Psoas muscle (tissue), 7 donors: ENCODE measurements at regions not wholly inside any gene's neighbourhood (a gene's known extent, or its start where the extent isn't known, plus 50 kb on each side); places are given as distances from the start of the nearest gene placed in this dataset.

Experiments used
- ATAC-seq, 4 donors: fragments of 200-7000 bp; cut with Tn5 transposase; one replicate each; pipeline ENCODE4 v1.9.1; 2020; ENCODE audit warnings: moderate library complexity in 3 of 4, mild to moderate bottlenecking in 2 of 4
- DNase-seq, 2 donors: peaks; one replicate each; pipeline ENCODE4 v3.0.0-alpha.2; 2020
- H3K27ac ChIP-seq: fragments of 200-600 bp; one replicate; pipeline ENCODE4 v1.8.0; 2022
- H3K27me3 ChIP-seq, 3 donors: fragments of 200-600 bp in 1 of 3; one replicate each; pipeline versions ENCODE4 v1.6.1 to v1.8.0; 2013 to 2022; ENCODE audit warnings: low read length in 2 of 3, mild to moderate bottlenecking in 2 of 3, moderate library complexity in 1 of 3; ENCODE audit not compliant: insufficient read depth in 3 of 3
- H3K36me3 ChIP-seq, 2 donors: fragments of 200-600 bp in 1 of 2; one replicate each; pipeline versions ENCODE4 v1.6.1 to v1.8.0; 2013 to 2022; ENCODE audit warnings: low read depth in 1 of 2, mild to moderate bottlenecking in 1 of 2, moderate library complexity in 1 of 2; ENCODE audit not compliant: insufficient read depth in 1 of 2
- H3K4me1 ChIP-seq: fragments of 200-600 bp; one replicate; pipeline ENCODE4 v1.8.0; 2022
- H3K4me3 ChIP-seq: fragments of 200-600 bp; one replicate; pipeline ENCODE4 v1.8.0; 2022; ENCODE audit warnings: mild to moderate bottlenecking
- H3K9me3 ChIP-seq: fragments of 200-600 bp; one replicate; pipeline ENCODE4 v1.8.0; 2022
- WGBS, 3 donors: extraction: QIAGEN DNeasy Blood & Tissue Kit; methylation state at CpG; one replicate each; pipeline versions ENCODE4 v1.1.6 to v1.1.7; 2013; 5-methylcytosine and 5-hydroxymethylcytosine counted together
- intact Hi-C, 2 donors: fragments of 100-400 bp; cut with DNase I; formaldehyde crosslinking; loops; one replicate each; pipeline versions ENCODE4 v1.11.0 to v1.14.2; 2022
- TF ChIP-seq, protein P1 (sequence below): fragments of 200-600 bp; IDR thresholded peaks from one replicate; pipeline ENCODE4 v1.8.0; 2022; ENCODE audit warnings: antibody characterized with exemption
- donor health status: healthy with polysubstance abuse.
- donor health status: DM: no; HTN: no; CAD: no; lungs with moderate emphysema.
- donor health status: Bipolar disorder and iron deficiency.
- donor health status: healthy.
- donor health status: DM: yes; HTN: yes; CAD: no.
- donor health status: DM: no; HTN: no; CAD: no.
- donor health status: DM: yes; HTN: yes; CAD: no.

DNA sequence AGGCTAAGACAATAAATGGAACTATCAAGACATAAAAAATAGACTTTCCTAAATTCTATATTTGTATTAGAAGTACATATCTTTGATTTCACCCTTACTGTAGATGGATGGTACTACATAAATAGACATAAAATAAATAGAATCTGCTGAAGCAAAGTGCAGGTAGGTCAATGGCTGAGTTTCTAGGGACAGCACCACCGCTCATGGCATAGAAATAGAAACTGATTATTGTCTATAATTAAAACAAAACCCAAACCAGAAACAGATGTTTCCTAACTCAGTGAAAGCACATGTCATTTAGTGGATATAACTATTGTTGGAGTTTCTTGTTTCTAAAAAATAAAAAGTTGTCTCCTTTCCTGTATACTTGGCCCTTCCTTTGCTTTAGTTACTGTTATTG is 387.3 kb upstream of the ADGRL3 start:
- Histone ChIP-seq H3K9me3 (no peaks in the 10 kb centered on the region), H3K27me3 (no peaks in the 10 kb centered on the region), H3K4me1 (no peaks in the 10 kb centered on the region), H3K27ac (no peak overlapping the region), H3K36me3 (no peaks in the 10 kb centered on the region), H3K4me3 (no peak overlapping the region)
- intact Hi-C loops = no loop called here
- 63 to 70% (median 65%) methylated on average over 1 of the region's 1 CpG for WGBS, 3 donors
- TF ChIP-seq, protein P1, sequence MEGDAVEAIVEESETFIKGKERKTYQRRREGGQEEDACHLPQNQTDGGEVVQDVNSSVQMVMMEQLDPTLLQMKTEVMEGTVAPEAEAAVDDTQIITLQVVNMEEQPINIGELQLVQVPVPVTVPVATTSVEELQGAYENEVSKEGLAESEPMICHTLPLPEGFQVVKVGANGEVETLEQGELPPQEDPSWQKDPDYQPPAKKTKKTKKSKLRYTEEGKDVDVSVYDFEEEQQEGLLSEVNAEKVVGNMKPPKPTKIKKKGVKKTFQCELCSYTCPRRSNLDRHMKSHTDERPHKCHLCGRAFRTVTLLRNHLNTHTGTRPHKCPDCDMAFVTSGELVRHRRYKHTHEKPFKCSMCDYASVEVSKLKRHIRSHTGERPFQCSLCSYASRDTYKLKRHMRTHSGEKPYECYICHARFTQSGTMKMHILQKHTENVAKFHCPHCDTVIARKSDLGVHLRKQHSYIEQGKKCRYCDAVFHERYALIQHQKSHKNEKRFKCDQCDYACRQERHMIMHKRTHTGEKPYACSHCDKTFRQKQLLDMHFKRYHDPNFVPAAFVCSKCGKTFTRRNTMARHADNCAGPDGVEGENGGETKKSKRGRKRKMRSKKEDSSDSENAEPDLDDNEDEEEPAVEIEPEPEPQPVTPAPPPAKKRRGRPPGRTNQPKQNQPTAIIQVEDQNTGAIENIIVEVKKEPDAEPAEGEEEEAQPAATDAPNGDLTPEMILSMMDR = no peak
- no peak for ATAC-seq
- DNase-seq = no peak

DNA sequence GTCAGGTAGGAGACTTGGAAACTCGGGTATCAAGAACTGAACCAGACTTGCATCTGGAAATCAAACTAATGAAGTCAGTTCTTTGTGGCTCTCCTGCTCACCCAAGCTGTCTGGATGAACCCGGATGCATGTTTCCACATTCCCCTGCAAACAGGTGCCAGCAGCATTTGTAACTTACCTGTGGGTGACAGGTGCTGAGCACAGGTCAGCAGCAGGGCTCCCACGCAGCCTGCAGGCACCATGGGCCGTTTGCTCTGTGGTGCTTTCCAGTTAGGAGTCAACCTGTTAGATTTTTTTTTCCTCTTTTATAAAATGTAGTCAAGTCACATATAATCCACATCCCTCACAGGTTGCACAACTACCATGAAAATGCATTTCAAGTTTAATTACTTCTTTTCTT is 385.6 kb upstream of the ADGRL3 start:
- ATAC-seq (no peak), DNase-seq (no peak)
- no peaks in the 10 kb centered on the region for H3K27me3 ChIP-seq
- no peak overlapping the region for H3K27ac ChIP-seq
- no peaks in the 10 kb centered on the region for H3K4me1 ChIP-seq
- no peaks in the 10 kb centered on the region for H3K36me3 ChIP-seq
- intact Hi-C loops = no loop called here
- TF ChIP-seq, protein P1 = no peak
- WGBS, 3 donors = 81 to 92% (median 89%) methylated on average over 4 of the region's 4 CpGs
- no peak overlapping the region for H3K4me3 ChIP-seq
- no peaks in the 10 kb centered on the region for H3K9me3 ChIP-seq

DNA sequence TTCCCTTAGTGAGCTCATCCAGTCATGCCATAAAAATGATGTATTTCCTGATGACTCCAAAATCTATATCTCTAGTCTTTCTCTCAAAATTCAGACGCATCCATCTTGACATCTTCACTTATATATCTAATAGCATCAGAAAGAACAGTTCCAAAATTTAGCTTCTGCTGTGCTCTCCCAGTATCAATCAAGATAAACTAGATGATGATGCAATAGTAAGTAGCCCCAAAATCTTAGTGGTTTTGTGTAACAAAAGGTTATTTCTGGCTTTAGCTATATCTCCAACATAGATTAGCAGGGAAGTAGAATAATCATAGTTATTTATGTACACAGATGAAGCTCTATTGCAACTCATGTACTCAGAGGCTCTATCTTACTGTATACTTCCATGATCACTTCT is 382.5 kb upstream of the ADGRL3 start:
- Histone ChIP-seq H3K4me1 (no peaks in the 10 kb centered on the region), H3K27me3 (no peaks in the 10 kb centered on the region), H3K27ac (no peak overlapping the region), H3K4me3 (no peak overlapping the region), H3K9me3 (no peaks in the 10 kb centered on the region), H3K36me3 (no peaks in the 10 kb centered on the region)
- TF ChIP-seq, protein P1 = no peak
- DNase-seq (no peak), ATAC-seq (no peak)
- intact Hi-C loops = no loop called here
- 85 to 95% (median 90%) methylated on average over 1 of the region's 1 CpG for WGBS, 3 donors

DNA sequence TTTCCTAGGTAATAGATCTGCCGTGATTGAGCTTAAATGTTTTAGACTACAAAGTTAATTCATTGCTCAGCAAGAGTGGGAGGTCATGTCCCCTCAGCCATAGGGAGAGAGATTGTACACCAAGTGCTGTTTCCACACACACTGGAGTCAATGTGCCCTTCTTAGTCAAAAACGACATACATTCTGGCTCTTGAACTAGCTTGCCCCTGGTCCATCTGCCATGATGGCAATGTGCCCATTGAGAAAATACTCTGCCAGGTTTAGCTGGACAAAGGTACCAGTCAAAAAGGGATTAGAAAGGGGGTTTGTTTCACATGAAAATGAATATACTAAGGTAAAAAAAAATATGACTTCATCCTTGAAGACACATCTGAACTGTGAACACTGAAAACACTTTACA is 377.1 kb upstream of the ADGRL3 start:
- WGBS, 3 donors = 28 to 29% (median 29%) methylated on average over 2 of the region's 2 CpGs
- intact Hi-C loops = no loop called here
- H3K27me3 ChIP-seq = no peaks in the 10 kb centered on the region
- no peaks in the 10 kb centered on the region for H3K9me3 ChIP-seq
- TF ChIP-seq, protein P1 = no peak
- H3K27ac ChIP-seq = no peak overlapping the region
- no peak for ATAC-seq
- no peak for DNase-seq
- no peak overlapping the region for H3K4me3 ChIP-seq
- H3K4me1 ChIP-seq = no peaks in the 10 kb centered on the region
- no peaks in the 10 kb centered on the region for H3K36me3 ChIP-seq

DNA sequence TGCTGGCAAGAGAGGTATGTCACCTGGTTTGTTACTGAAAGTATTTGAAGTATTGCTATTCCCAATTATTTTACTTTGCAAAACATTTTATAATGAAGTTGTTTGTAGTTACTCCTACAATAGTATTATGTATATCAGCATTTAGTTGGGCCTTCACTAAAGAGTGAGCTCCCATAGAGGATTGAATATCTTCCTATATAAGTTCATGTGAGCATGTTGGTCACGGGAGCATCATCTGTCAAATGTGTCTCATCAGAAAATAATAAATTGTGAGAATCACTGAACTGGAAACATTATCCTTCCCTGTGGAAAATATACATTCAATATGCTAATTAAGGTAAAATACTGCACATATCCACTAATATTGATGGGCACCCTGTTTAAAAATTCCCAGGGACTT is 360.1 kb upstream of the ADGRL3 start:
- no peaks in the 10 kb centered on the region for H3K27me3 ChIP-seq
- no peak overlapping the region for H3K4me3 ChIP-seq
- H3K4me1 ChIP-seq = no peaks in the 10 kb centered on the region
- H3K9me3 ChIP-seq = no peaks in the 10 kb centered on the region
- intact Hi-C loops = no loop called here
- 79 to 88% (median 85%) methylated on average over 1 of the region's 1 CpG for WGBS, 3 donors
- DNase-seq = no peak
- TF ChIP-seq, protein P1 = no peak
- H3K27ac ChIP-seq = no peak overlapping the region
- ATAC-seq = no peak
- H3K36me3 ChIP-seq = no peaks in the 10 kb centered on the region
